ENCODE measurements at regions not wholly inside any gene's neighbourhood (a gene's known extent, or its start where the extent isn't known, plus 50 kb on each side); places are given as distances from the start of the nearest gene placed in this dataset.

DNA sequence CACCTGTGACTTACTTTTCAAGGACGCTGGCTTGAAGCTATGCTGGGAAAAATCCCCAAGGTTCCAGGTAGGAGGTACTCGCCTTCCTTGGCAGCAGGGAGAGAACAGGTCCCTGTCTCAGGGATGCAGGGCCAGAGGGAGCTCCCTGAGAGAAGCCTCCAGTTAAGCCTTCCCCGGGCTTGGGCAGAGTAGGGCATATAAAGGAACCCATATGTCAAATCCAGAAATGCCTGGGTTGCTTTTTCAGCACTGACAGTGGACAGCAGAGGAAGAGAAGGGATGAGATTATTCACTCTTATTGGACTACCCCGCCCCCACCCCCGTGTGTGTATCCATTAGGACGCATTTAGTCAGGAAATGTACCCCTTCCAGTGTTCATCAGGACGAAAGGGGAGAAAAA lies 89.3 kb upstream of the TEX51 start:
- ATAC-seq, result no peak
- no peak overlapping the region for H3K27ac ChIP-seq

DNA sequence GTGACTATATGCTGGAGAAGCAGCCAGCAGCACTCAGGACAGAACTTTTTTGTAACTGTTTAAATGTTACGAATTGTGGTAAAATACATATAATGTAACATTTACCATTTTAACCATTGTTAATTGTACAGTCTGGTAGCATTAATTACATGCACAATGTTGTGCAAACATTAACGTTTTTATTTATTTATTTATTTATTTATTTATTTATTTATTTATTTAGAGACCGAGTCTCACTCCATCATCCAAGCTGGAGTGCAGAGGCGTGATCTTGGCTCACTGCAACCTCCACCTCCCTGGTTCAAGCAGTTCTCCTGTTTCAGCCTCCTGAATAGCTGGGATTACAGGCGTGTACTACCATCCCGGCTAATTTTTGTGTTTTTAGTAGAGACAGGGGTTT lies 88.7 kb upstream of the TEX51 start:
- peaks cover 0 to 11% of the 10 kb centered on the region in 2 donors for H3K9me3 ChIP-seq
- ATAC-seq (no peak), DNase-seq (no peak)
- TF ChIP-seq, protein P1, sequence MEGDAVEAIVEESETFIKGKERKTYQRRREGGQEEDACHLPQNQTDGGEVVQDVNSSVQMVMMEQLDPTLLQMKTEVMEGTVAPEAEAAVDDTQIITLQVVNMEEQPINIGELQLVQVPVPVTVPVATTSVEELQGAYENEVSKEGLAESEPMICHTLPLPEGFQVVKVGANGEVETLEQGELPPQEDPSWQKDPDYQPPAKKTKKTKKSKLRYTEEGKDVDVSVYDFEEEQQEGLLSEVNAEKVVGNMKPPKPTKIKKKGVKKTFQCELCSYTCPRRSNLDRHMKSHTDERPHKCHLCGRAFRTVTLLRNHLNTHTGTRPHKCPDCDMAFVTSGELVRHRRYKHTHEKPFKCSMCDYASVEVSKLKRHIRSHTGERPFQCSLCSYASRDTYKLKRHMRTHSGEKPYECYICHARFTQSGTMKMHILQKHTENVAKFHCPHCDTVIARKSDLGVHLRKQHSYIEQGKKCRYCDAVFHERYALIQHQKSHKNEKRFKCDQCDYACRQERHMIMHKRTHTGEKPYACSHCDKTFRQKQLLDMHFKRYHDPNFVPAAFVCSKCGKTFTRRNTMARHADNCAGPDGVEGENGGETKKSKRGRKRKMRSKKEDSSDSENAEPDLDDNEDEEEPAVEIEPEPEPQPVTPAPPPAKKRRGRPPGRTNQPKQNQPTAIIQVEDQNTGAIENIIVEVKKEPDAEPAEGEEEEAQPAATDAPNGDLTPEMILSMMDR (IDR thresholded peaks at IDR 0.05), result no peak
- no peaks in the 10 kb centered on the region for H3K27me3 ChIP-seq
- intact Hi-C loops (cut with DNase I), result no loop called here
- no peak overlapping the region for H3K4me3 ChIP-seq
- H3K36me3 ChIP-seq, result no peaks in the 10 kb centered on the region
- no peaks in the 10 kb centered on the region for H3K4me1 ChIP-seq
- H3K27ac ChIP-seq, result no peak overlapping the region

More for the DNA sequence above, 89.3 kb upstream of the TEX51 start:
- no peak for DNase-seq
- intact Hi-C loops (cut with DNase I), result no loop called here
- Histone ChIP-seq H3K27me3 (no peaks in the 10 kb centered on the region), H3K4me3 (no peak overlapping the region), H3K36me3 (no peaks in the 10 kb centered on the region), H3K9me3 (peaks cover 0 to 11% of the 10 kb centered on the region in 2 donors), H3K4me1 (no peaks in the 10 kb centered on the region)
- TF ChIP-seq, protein P1 (IDR thresholded peaks at IDR 0.05), result no peak

DNA sequence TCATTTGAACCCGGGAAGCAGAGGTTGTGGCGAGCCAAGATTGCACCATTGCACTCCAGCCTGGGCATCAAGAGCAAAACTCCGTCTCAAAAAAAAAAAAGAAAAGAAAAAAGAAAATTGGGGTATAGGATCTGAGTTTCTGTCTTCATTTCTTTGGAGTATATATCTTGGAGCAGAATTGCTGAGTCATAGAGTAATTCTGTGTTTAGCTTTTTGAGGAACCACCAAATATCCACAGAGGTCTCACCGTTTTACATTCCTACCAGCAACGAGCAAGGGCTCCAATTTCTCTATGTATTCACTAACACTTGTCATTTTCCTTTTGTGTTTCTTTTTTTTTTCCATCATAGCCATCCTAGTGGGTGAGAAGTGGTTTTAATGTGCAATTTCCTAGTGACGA lies 87.6 kb upstream of the TEX51 start:
- H3K36me3 ChIP-seq, result no peaks in the 10 kb centered on the region
- H3K4me1 ChIP-seq, result no peaks in the 10 kb centered on the region
- ATAC-seq (no peak), DNase-seq (no peak)
- H3K27me3 ChIP-seq, result no peaks in the 10 kb centered on the region
- no peak overlapping the region for H3K4me3 ChIP-seq
- intact Hi-C loops (cut with DNase I), result no loop called here
- TF ChIP-seq, protein P1 (IDR thresholded peaks at IDR 0.05), result no peak
- H3K9me3 ChIP-seq, result peaks cover 0 to 11% of the 10 kb centered on the region in 2 donors
- H3K27ac ChIP-seq, result no peak overlapping the region

DNA sequence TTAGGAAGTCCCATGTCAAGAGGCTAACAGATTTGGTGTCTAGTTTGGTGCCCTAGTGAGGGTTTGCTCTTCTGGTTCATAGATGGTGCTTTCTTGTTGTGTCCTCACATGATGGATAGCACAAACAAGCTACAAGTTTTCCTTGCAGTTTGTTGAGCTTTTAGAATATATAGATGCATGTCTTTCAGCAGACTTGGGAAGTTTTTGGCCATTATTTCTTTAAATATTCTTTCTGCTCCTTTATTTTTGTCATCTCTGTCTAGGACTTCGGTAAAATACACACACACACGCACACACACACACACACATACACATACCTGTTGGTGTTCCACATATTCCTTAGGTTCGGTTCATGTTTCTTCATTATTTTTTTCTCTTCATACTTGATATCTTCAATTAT lies 81.5 kb upstream of the TEX51 start:
- ATAC-seq (no peak), DNase-seq (no peak)
- TF ChIP-seq, protein P1 (IDR thresholded peaks at IDR 0.05), result no peak
- H3K4me3 ChIP-seq, result no peak overlapping the region
- H3K4me1 ChIP-seq, result no peaks in the 10 kb centered on the region
- no peaks in the 10 kb centered on the region for H3K36me3 ChIP-seq
- no peaks in the 10 kb centered on the region for H3K27me3 ChIP-seq
- peaks cover 0 to 7% of the 10 kb centered on the region in 2 donors for H3K9me3 ChIP-seq
- intact Hi-C loops (cut with DNase I), result no loop called here
- no peak overlapping the region for H3K27ac ChIP-seq

DNA sequence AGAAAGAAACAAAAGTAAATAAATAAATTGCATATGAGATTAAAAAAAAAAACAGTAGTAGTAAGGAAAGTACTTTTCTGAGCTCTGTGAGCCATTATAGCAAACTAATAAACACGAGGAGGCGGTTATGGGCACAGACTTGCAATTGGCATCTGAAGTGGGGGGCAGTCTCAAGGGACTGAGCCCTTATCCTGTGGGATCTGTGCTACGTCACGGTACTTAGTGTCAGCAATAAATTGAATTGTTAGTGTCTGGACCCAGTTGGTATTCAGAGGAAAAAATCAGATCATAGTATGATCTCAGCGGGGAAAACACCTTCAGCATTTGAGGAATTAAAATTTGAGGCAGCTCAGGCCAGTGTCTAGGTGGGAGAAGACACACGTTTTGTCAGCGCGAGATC lies 76.6 kb upstream of the TEX51 start:
- DNase-seq, result no peak
- Histone ChIP-seq H3K27me3 (no peaks in the 10 kb centered on the region), H3K4me3 (no peak overlapping the region), H3K9me3 (no peaks in the 10 kb centered on the region), H3K4me1 (peaks cover 0 to 3% of the 10 kb centered on the region in 2 donors), H3K27ac (no peak overlapping the region), H3K36me3 (no peaks in the 10 kb centered on the region)
- intact Hi-C loops (cut with DNase I), result no loop called here
- TF ChIP-seq, protein P1 (IDR thresholded peaks at IDR 0.05), result no peak
- no peak for ATAC-seq
